ENCODE measurements at regions not wholly inside any gene's neighbourhood (a gene's known extent, or its start where the extent isn't known, plus 50 kb on each side); places are given as distances from the start of the nearest gene placed in this dataset.

GRCh38 chr4:153062652-153063168 lies 126.6 kb downstream of the FHDC1 start:
- no peak for ATAC-seq
- Histone ChIP-seq H3K4me3 (no peak overlapping the region), H3K36me3 (ENCODE audit: low read depth) (no peaks in the 10 kb centered on the region), H3K9me3 (no peaks in the 10 kb centered on the region), H3K4me1 (ENCODE audit: low read depth) (peaks cover 9% of the 10 kb centered on the region)
- no peak for TF ChIP-seq CTCF (IDR thresholded peaks at IDR 0.05)
- intact Hi-C loops (cut with DNase I, micrococcal nuclease): no loop called here
- DNase-seq: no peak

GRCh38 chr4:153063490-153063889 lies 127.4 kb downstream of the FHDC1 start:
- no peak for TF ChIP-seq CTCF (IDR thresholded peaks at IDR 0.05)
- DNase-seq (no peak), ATAC-seq (peak; percentile 35)
- no peak overlapping the region for H3K4me3 ChIP-seq
- H3K36me3 ChIP-seq (ENCODE audit: low read depth): no peaks in the 10 kb centered on the region
- peaks cover 9% of the 10 kb centered on the region for H3K4me1 ChIP-seq (ENCODE audit: low read depth)
- intact Hi-C loops (cut with DNase I, micrococcal nuclease): no loop called here
- no peaks in the 10 kb centered on the region for H3K9me3 ChIP-seq

DNA sequence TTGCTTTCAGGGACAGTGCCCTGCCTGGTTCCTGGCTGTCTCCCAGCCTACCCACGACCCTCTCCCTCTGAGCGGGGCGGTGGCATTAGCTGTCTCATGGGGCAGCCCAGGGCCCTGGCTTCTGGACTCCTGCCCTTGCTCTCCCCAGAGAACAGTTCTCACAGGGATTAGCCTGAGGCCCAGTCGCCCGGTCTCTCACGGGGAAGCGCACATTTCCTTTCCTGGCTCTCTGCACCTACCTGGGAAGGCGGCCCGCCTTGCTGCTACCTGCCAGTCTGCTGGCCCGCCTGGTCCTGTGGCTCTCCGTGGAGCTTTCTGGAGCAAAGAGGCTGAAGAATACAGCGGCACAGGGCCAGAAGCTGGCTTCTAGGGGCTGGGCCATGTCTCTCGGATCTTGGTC lies 128.4 kb downstream of the FHDC1 start:
- intact Hi-C loops (cut with DNase I, micrococcal nuclease): no loop called here
- ATAC-seq (peak; percentile 48), DNase-seq (peak in 2 of 3 donors; percentile 33 to 50)
- TF ChIP-seq CTCF (IDR thresholded peaks at IDR 0.05): no peak
- H3K4me1 ChIP-seq (ENCODE audit: low read depth): peaks cover 9% of the 10 kb centered on the region
- H3K36me3 ChIP-seq (ENCODE audit: low read depth): no peaks in the 10 kb centered on the region
- no peaks in the 10 kb centered on the region for H3K9me3 ChIP-seq
- no peak overlapping the region for H3K4me3 ChIP-seq

DNA sequence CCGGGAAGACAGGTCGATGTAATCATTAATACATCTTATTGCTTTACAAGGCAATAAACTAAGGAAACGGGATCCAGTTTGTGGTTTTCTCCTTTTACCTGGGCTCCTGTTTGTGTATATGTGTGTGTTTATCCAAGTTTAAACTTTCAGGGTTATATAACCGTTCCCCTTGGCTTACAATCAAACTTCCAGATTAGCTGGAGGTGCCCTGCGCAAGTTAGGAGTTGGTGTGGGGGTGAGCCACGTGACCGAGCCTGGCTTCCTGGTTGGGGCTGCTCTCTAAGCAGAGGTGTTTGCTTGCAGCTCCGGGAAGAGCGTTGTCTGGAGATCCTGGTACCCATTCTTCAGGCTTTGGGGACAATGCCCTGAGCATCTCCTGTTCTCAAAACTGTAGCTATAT lies 129.2 kb downstream of the FHDC1 start:
- no peaks in the 10 kb centered on the region for H3K36me3 ChIP-seq (ENCODE audit: low read depth)
- intact Hi-C loops (cut with DNase I, micrococcal nuclease): no loop called here
- peaks cover 9% of the 10 kb centered on the region for H3K4me1 ChIP-seq (ENCODE audit: low read depth)
- TF ChIP-seq CTCF (IDR thresholded peaks at IDR 0.05): no peak
- DNase-seq: peak; percentile 74 to 82 (median 78)
- no peaks in the 10 kb centered on the region for H3K9me3 ChIP-seq
- no peak overlapping the region for H3K4me3 ChIP-seq
- ATAC-seq: peak; percentile 82

DNA sequence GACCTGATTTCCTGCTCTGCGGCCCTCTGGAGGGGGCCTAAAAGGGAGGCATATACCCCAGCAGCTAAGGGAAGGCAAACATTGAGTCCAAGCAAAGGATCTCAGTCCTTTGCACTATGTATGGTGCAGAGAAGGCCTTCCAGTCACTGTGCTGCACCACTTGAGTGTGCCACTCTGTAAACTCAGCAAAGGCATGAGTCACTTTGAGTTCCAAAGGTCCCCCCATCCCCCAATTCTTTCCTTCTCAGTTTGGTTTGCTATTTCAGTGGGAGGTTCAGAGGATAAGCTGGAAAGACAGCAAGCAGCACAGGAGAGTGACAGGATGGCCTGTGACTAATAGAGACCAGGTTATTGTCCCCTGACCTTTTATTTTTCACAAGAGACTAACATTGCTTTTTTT lies 131.3 kb downstream of the FHDC1 start:
- no peak for TF ChIP-seq CTCF (IDR thresholded peaks at IDR 0.05)
- DNase-seq (peak in 1 of 3 donors; percentile 15), ATAC-seq (peak; percentile 75)
- H3K4me3 ChIP-seq: no peak overlapping the region
- peaks cover 9% of the 10 kb centered on the region for H3K4me1 ChIP-seq (ENCODE audit: low read depth)
- no peaks in the 10 kb centered on the region for H3K9me3 ChIP-seq
- H3K36me3 ChIP-seq (ENCODE audit: low read depth): no peaks in the 10 kb centered on the region
- intact Hi-C loops (cut with DNase I, micrococcal nuclease): no loop called here

DNA sequence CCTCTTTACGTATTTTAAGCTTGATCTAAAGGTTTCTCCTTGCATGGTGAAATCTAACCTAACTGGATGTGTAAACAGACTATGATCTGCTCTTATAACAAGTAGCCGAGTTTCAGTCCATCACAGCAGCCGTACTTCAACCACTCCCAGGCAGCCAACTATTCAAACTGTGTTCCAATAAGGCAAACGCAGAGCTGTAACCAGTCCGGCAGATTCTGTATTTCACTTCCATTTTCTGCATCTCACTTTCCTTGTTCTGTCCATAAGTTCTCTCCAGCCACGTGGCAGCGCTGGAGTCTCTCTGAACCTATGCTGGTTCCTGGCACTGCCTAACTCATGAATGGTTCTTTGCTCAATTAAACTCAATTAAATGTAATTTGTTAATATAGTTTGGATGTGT lies 132.6 kb downstream of the FHDC1 start:
- ATAC-seq: no peak
- Histone ChIP-seq H3K4me3 (no peak overlapping the region), H3K9me3 (no peaks in the 10 kb centered on the region), H3K36me3 (ENCODE audit: low read depth) (no peaks in the 10 kb centered on the region), H3K4me1 (ENCODE audit: low read depth) (peaks cover 9% of the 10 kb centered on the region)
- TF ChIP-seq CTCF (IDR thresholded peaks at IDR 0.05): no peak
- DNase-seq: no peak
- intact Hi-C loops (cut with DNase I, micrococcal nuclease): no loop called here
